ENCODE measurements at regions not wholly inside any gene's neighbourhood (a gene's known extent, or its start where the extent isn't known, plus 50 kb on each side); places are given as distances from the start of the nearest gene placed in this dataset.

GRCh38 chr5:108623826-108624225, 123.9 kb upstream of the FER start:
- no peak overlapping the region for H3K27ac Mint-ChIP-seq

GRCh38 chr5:108620516-108620915, 127.2 kb upstream of the FER start:
- TF ChIP-seq CTCF (IDR thresholded peaks at IDR 0.05; ENCODE audit: unreplicated experiment in 3 of 3): no peak
- Mint-ChIP-seq H3K9me3 (no peaks in the 10 kb centered on the region), H3K36me3 (ENCODE audit: low read depth) (no peaks in the 10 kb centered on the region), H3K27me3 (ENCODE audit: low read depth) (no peaks in the 10 kb centered on the region), H3K4me1 (no peaks in the 10 kb centered on the region), H3K4me3 (no peak overlapping the region), H3K27ac (no peak overlapping the region)

More at GRCh38 chr5:108623826-108624225, 123.9 kb upstream of the FER start:
- H3K27me3 Mint-ChIP-seq (ENCODE audit: low read depth): no peaks in the 10 kb centered on the region
- no peak for TF ChIP-seq CTCF (IDR thresholded peaks at IDR 0.05; ENCODE audit: unreplicated experiment in 3 of 3)
- no peaks in the 10 kb centered on the region for H3K4me1 Mint-ChIP-seq
- no peaks in the 10 kb centered on the region for H3K36me3 Mint-ChIP-seq (ENCODE audit: low read depth)
- H3K9me3 Mint-ChIP-seq: no peaks in the 10 kb centered on the region
- H3K4me3 Mint-ChIP-seq: no peak overlapping the region

- Mint-ChIP-seq H3K4me3 (no peak overlapping the region), H3K36me3 (ENCODE audit: low read depth) (no peaks in the 10 kb centered on the region), H3K4me1 (no peaks in the 10 kb centered on the region), H3K9me3 (no peaks in the 10 kb centered on the region), H3K27ac (no peak overlapping the region), H3K27me3 (ENCODE audit: low read depth) (no peaks in the 10 kb centered on the region)
- no peak for TF ChIP-seq CTCF (IDR thresholded peaks at IDR 0.05; ENCODE audit: unreplicated experiment in 3 of 3)
Measured at GRCh38 chr5:108619815-108620214, 127.9 kb upstream of the FER start.

GRCh38 chr5:108617467-108618435, 129.9 kb upstream of the FER start:
- Mint-ChIP-seq H3K4me1 (no peaks in the 10 kb centered on the region), H3K36me3 (ENCODE audit: low read depth) (peaks cover 4% of the 10 kb centered on the region), H3K27me3 (ENCODE audit: low read depth) (no peaks in the 10 kb centered on the region), H3K9me3 (peaks cover 3% of the 10 kb centered on the region), H3K4me3 (no peak overlapping the region), H3K27ac (no peak overlapping the region)
- TF ChIP-seq CTCF (IDR thresholded peaks at IDR 0.05; ENCODE audit: unreplicated experiment in 3 of 3): no peak

GRCh38 chr5:108615216-108615615, 132.5 kb upstream of the FER start:
- Mint-ChIP-seq H3K4me1 (no peaks in the 10 kb centered on the region), H3K4me3 (no peak overlapping the region), H3K36me3 (ENCODE audit: low read depth) (peaks cover 4% of the 10 kb centered on the region), H3K27ac (no peak overlapping the region), H3K27me3 (ENCODE audit: low read depth) (no peaks in the 10 kb centered on the region), H3K9me3 (peaks cover 11% of the 10 kb centered on the region)
- no peak for TF ChIP-seq CTCF (IDR thresholded peaks at IDR 0.05; ENCODE audit: unreplicated experiment in 3 of 3)

GRCh38 chr5:108607421-108607820, 140.3 kb upstream of the FER start:
- H3K9me3 Mint-ChIP-seq: peaks cover 21% of the 10 kb centered on the region
- peaks cover 7% of the 10 kb centered on the region for H3K27me3 Mint-ChIP-seq (ENCODE audit: low read depth)
- no peaks in the 10 kb centered on the region for H3K4me1 Mint-ChIP-seq
- no peaks in the 10 kb centered on the region for H3K36me3 Mint-ChIP-seq (ENCODE audit: low read depth)
- H3K4me3 Mint-ChIP-seq: no peak overlapping the region
- no peak overlapping the region for H3K27ac Mint-ChIP-seq
- no peak for TF ChIP-seq CTCF (IDR thresholded peaks at IDR 0.05; ENCODE audit: unreplicated experiment in 3 of 3)

All from nephron (organoid).